ENCODE measurements at regions not wholly inside any gene's neighbourhood (a gene's known extent, or its start where the extent isn't known, plus 50 kb on each side); places are given as distances from the start of the nearest gene placed in this dataset.

DNA sequence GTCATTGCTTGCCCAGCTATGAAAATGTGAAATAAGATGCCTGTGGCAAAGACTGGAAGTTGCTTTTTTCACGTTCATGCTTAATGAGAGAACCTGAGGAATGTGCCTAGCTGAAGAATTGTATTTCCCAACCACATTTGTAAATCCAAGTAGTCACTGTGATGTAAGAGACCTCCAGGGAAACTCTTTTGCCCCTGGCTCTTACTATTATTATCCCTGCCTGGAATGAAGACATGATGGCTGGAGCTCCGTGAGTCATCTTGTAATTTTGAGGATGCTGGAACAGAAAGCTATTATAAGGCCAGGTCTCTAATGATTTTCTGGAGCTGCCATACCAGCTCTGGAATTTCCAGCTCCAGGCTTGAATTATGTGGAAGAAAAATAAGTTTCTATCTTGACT is 894.3 kb downstream of the DIAPH3 start:
- TF ChIP-seq, protein P1, sequence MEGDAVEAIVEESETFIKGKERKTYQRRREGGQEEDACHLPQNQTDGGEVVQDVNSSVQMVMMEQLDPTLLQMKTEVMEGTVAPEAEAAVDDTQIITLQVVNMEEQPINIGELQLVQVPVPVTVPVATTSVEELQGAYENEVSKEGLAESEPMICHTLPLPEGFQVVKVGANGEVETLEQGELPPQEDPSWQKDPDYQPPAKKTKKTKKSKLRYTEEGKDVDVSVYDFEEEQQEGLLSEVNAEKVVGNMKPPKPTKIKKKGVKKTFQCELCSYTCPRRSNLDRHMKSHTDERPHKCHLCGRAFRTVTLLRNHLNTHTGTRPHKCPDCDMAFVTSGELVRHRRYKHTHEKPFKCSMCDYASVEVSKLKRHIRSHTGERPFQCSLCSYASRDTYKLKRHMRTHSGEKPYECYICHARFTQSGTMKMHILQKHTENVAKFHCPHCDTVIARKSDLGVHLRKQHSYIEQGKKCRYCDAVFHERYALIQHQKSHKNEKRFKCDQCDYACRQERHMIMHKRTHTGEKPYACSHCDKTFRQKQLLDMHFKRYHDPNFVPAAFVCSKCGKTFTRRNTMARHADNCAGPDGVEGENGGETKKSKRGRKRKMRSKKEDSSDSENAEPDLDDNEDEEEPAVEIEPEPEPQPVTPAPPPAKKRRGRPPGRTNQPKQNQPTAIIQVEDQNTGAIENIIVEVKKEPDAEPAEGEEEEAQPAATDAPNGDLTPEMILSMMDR (IDR thresholded peaks at IDR 0.05; ENCODE audit: extremely low read depth, missing control alignments), result no peak
- no peak for DNase-seq (ENCODE audit: low spot score)

DNA sequence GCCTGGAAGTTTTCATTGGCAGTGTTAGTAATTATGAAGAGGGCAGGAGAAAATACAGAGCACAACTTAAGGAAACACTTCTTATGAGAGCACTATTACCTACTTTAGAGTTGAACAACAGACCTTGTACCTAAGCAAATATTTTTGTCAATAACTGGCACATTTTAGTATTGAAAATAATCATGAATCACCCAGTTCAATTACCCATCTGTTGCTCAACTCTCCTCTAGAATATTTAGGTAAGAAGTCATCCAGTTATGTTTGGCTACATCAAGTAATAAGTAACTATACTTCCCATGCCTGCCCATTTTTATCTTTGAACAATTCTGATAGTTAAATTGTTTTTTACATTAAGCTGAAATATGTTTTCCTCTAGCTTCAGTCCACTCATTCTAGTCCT is 893.4 kb downstream of the DIAPH3 start:
- DNase-seq (ENCODE audit: low spot score), result no peak

DNA sequence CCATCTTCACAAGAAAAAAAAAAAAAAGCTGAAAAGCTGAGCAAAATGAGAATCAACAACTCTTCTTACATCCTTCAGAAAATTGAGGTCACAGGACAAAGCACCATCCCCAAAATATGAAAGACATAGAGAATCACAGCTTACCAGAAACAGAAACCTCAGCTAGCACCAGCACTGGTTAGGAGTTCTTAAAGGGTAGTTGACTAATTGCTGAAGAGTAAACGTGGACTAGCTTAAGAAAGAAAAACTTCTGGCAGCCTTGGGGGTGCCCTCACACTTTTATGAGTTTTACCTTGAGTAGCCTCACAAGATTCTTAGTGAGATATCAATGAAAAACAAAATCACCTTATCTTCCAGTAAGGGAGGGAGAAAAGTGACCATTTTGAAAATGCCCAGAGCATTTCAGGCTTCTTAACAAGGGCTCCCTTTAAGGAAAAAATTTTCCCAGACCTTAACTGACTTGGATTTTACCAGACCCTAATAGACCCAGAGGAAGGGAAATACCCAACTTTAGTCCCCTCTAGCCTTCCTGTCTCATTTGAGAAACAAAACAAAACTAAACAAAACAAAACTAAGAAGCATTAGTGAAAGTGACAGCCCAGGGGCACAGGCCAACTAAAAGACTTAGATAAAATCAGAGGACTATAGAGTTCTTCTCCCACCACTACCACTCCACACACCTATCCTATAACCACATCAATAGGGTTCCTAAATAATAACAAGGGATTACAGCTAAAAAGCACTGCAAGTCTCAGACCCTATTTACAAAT is 888.6 kb downstream of the DIAPH3 start:
- TF ChIP-seq, protein P1 (IDR thresholded peaks at IDR 0.05; ENCODE audit: extremely low read depth, missing control alignments), result no peak
- DNase-seq (ENCODE audit: low spot score), result no peak

More for the DNA sequence above, 893.4 kb downstream of the DIAPH3 start:
- TF ChIP-seq, protein P1 (IDR thresholded peaks at IDR 0.05; ENCODE audit: extremely low read depth, missing control alignments), result no peak

DNA sequence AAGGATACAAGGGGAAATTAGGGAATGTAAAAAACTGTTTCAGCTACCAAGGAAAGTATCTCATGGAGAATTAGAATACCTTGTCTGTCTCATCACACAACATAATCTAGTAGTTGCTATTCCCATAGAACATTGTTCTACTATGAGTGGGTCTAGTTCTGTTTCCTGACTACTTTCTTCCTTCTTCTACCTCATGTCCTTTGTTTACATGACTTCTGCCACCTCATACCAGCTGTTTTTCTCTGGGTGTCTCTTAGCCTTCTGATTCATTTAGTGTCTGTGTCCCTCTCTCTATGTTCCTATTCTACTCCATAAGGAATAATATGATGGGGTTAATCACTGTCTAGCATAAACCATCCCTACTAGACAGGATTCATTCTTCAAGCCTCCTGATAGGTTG is 887.3 kb downstream of the DIAPH3 start:
- DNase-seq (ENCODE audit: low spot score), result no peak
- TF ChIP-seq, protein P1 (IDR thresholded peaks at IDR 0.05; ENCODE audit: extremely low read depth, missing control alignments), result no peak

DNA sequence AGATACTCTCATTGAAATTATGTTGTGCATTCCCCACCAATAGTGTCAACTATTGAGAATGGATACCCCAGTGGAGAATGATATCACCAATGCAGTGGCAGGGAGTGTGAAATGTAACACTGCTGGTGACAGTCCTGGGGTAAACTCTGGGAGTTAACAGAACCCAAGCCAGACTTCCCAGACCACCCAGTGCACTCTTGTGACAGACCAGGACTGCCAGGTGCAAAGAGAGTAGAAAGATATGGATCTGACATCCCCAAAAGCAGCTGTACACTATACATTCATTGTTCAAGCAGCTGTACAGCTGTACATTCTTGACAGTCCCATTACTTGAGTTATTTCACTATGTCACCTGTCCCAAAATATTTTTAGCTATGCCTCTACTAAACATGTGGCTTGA is 886.6 kb downstream of the DIAPH3 start:
- DNase-seq (ENCODE audit: low spot score), result no peak
- TF ChIP-seq, protein P1 (IDR thresholded peaks at IDR 0.05; ENCODE audit: extremely low read depth, missing control alignments), result no peak

DNA sequence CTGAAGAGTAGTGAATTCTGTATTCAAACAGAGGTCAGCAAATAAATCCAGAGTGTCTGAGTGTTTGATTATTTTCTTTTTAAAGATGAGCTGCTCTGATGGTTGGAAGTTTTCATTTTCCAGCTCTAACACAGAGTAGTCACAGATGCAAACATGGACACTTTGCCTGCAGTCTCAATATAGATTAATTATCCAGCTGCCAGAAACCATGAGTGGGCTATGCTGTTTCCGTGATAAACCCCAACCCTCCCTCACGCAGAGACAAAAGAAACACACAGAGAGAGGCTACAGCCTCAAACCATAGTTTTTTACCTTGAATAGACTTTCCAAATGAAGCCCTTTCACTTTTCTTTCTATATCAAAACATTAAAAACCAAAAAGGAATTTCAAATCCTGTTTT is 884.7 kb downstream of the DIAPH3 start:
- DNase-seq (ENCODE audit: low spot score), result no peak

DNA sequence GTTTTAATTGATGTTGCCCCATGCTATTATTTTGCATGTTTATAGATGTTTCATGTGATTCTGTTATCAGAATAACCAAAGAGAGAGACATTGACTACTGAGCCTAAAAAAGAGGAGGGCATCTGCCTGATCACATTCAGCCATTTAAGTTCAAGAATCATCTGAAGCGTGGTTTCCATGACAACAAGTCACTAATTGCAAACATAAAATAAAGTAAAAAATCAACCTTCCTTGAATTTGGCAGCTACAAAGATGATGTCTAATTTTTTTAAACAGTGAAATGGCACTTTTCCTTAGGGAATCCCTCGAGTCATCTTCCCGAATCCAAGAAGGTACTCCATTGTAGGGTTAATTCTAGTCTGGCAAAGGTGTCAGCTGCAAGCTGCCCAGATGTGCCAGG is 884.2 kb downstream of the DIAPH3 start:
- TF ChIP-seq, protein P1 (IDR thresholded peaks at IDR 0.05; ENCODE audit: extremely low read depth, missing control alignments), result no peak
- no peak for DNase-seq (ENCODE audit: low spot score)

More for the DNA sequence above, 884.7 kb downstream of the DIAPH3 start:
- TF ChIP-seq, protein P1 (IDR thresholded peaks at IDR 0.05; ENCODE audit: extremely low read depth, missing control alignments), result no peak
